Hematopoietic multipotent progenitor cell (in vitro differentiated cells): ENCODE measurements at regions not wholly inside any gene's neighbourhood (a gene's known extent, or its start where the extent isn't known, plus 50 kb on each side); places are given as distances from the start of the nearest gene placed in this dataset.
A peak's percentile ranks its signal among the peaks of the same experiment; 100 is the strongest.
"Not testable (repeated sequence)": the region's sequence is repeated elsewhere in the genome, so short reads cannot be mapped to it uniquely, and the experiment has no call there.

Source experiments
- DNase-seq, 3 donors: peaks; one replicate each; pipeline ENCODE4 v3.0.0-alpha.2; 2011 to 2015; ENCODE audit warnings: low read depth in 2 of 3, low spot score in 2 of 3

DNA sequence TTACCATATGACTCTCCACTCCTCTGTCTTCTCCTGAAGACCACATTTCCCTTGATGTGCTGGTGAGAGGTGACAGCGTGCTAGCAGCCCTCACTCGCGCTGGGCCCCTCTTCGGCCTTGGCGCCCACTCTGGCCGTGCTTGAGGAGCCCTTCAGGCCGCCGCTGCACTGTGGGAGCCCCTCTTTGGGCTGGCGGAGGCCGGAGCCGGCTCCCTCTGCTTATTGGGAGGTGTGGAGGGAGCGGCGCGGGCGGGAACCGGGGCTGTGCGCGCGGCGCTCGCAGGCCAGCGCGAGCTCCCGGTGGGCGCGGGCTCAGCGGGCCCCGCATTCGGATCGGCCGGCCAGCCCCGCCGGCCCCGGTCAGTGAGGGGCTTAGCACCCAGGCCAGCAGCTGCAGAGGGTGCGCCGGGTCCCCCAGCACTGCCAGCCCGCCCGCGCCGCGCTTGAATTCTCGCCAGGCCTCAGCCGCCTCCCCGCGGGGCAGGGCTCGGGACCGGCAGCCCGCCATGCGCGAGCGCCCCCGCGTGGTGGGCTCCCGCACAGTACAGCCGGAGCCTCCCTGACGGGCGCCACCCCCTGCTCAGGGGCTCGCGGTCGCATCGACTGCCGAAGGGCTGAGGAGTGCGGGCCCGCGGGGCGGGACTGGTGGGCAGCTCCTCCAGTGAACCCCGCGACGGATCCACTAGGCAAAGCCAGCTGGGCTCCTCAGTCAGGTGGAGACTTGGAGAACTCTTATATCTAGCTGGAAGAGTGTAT lies 246.6 kb upstream of the REG3G start:
- no peak for DNase-seq

DNA sequence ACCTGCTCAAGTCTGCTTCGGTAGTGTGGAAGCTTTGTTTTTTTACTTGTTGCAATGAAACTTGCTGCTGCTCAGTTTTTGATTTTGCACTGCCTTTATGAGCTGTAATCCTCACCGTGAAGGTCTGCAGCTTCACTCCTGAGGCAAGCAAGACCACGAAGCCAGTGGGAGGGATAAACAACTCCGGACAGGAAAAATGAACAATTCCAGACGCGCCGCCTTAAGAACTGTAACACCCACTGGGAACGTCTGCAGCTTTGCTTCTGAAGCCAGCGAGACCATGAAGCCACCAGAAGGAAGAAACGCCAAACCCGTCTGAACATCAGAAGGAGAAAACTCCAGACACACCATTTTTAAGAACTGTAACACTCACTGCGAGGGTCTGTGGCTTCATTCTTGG lies 245.7 kb upstream of the REG3G start:
- DNase-seq, result no peak

DNA sequence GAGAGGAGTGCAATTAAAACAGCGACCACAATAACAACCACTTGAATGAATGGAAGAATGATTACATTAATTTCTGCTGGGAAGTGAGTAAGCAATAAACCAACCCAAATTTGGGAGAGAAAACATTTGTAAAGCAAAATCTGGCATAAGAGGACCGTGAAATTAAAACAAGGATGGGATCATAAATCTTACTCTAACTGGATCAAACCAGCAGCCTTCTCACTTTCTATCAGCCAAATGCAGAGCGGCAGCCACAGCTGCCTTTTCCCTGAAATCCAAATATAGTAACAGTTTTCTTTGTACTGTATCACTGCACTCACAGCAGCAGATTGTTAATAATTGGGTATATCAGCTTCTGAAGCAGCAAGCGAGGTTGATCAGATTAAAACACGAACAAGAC lies 245.2 kb upstream of the REG3G start:
- no peak for DNase-seq

DNA sequence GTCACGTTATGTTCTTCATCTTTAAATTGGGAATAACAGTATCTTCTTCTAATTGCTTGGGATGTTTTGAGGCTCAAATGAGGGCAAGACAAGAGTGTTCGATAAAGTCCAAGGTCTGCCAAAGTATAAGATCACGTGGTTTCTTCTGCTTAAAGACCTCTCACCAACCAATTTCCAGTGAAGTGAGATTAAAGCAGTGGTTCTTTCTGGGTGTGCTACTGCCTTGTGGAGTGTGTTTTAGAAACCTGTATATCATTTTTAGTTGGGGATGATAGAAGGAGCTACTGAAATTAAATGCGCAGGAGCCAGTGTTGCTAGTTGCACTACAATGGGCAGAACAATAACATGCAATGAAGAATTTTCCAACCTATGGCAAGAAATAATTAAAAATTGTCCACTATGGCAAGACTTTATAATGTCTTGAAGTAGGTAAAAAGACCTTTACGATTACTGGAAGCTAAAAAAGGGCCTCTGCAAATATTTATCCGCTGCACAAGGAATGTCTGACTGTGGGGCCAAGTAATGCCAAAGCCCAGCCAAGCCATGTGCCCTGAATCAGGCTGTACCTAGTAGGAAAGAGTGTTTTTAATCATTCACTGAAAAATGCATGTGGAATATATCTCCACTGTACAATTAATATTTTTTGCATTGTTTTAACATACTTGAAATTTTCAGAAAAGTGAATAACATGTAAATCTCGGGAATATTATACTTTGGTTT lies 244.5 kb upstream of the REG3G start:
- DNase-seq, result no peak

DNA sequence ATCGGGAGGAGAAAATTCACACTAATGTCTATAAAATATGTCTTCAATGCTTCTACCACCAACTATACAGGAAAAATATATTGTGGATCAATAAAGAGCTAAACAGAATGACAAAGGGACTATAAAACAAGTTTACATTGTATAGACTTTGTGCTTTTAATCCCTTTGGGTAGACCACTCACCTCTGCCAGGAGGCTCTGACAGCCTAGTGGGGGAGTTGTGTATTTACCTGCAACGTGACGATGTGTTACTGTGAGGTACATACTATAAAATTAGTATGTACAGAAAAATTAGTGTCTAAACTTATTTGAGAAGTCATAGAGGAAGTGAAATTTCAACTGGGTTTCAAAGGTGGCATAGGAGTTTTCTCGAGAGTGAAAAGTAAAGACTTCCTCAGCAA lies 243.3 kb upstream of the REG3G start:
- DNase-seq, result no peak

DNA sequence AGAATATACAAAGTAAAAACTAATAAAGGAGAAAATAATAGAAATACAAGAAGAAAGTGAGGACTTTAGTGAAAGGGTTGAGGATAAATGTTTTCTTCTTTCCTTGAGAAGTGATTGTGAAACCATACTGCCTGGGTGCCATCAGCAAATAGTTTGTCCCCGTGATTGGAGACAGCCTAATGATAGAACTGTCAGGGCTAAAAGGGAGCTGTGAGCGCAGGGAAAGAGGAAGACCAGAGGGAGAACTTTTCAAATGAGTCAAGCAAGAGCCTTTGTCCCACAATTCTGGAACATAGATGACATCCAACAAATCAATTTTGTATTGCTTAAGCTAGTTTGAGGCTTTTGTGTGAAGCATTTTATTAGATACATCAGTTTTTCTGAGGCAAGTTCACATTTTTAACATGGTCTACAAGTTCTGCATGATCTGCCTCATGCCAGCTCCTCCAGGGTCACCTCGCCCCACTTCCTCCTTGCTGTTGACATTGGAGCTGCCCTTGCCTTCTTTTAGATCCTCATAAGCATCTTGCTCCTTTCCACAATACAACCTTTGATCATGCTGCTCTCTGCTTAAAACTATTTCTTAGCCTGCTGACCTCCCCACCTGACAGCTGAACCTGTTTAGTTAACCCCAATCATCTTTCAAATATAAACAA lies 213.4 kb upstream of the REG3G start:
- no peak for DNase-seq

DNA sequence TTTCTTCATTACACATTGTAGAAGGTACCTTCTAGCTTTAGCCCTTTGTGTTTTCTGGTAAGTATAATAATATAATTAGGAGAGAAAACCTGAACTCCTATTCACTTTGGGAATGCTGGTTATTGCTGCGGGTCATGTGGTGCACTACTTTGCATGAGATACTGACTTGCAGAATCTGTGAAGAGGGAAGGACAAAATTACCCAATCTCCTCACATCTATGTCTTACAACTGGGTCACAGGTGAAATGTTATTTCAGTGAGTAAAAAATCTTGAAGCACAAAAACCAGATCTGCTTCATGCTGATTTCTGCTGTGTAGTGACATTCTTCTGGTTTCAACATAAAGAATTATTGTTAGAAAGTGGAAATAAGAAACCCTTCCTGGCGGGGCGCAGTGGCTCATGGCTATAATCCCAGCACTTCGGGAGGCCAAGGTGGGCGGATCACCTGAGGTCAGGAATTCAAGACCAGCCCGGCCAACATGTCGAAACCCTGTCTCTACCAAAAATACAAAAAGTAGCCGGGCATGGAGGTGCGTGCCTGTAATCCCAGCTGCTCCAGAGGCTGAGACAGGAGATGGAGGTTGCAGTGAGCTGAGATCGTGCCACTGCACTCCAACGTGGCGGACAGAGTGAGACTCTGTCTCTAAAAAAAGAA lies 211.0 kb upstream of the REG3G start:
- no peak for DNase-seq

DNA sequence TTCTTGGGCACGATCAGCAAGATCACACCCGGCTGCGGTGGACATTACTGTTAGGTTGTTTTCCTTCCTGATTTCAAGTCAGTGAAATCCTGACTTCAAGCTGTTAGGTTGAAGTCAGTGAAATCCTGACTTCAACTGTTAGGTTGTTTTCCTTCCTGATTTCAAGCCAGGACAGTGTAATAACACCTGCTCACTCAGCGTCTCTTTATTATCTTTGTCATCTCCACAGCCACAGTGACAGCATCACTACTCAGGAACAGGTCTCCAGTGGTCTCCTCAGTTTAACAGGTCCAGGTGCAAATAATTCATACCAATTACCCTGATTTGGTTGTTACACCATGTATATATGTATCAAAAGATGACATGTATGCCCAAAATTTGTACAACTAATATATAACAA lies 208.1 kb upstream of the REG3G start:
- DNase-seq, result no peak

DNA sequence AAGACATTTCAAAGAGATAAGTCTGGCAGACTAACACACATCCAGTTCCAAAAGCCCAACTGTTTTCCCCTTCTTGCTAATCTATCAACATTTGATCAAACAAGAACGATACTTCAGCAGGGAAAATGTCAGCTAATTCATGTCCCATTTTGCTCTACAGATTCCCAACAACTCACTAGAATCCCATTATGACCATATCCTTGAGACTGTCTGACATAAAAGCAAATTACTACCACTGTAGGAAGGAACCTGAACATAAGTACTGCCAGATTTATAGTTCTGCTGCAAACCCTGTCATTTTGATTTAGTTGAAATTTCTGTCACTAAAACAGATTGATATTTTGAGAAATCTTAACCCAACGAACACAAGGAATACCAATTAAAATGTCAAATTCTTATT lies 193.0 kb upstream of the REG3G start:
- DNase-seq, result no peak

DNA sequence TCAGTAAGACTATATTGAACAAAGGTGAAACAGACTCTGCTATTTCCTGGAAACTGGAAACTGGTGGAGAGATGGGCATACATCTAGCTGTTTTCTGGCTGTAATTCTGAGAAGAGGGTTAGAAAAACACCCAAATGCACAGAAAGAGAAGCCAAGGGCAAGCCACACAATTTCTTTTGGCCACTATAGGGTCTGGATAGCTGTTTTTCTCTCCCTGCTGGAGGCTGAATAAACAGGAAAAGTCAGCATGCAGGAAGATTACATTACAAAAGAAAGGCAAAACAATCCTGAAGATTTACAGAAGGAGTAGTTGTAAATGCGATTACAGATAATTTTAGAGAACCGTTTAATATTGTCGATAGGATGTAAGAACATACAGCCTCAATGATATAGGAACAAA lies 186.2 kb upstream of the REG3G start:
- no peak for DNase-seq

DNA sequence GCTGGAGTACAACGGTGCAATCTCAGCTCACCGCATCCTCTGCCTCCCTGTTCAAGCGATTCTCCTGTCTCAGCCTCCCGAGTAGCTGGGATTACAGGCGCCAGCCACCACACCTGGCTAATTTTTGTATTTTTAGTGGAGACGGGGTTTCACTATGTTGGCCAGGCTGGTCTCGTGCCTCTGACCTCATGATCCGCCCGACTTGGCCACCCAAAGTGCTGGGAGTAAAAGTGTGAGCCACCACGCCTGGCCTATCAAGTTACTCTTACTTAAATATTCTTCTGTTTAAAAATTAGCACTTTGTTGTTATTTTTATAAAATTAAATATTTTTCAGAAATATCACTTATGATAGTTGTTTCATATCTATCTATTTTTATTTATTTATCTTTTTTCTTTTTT lies 185.2 kb upstream of the REG3G start:
- not testable (repeated sequence) for DNase-seq

DNA sequence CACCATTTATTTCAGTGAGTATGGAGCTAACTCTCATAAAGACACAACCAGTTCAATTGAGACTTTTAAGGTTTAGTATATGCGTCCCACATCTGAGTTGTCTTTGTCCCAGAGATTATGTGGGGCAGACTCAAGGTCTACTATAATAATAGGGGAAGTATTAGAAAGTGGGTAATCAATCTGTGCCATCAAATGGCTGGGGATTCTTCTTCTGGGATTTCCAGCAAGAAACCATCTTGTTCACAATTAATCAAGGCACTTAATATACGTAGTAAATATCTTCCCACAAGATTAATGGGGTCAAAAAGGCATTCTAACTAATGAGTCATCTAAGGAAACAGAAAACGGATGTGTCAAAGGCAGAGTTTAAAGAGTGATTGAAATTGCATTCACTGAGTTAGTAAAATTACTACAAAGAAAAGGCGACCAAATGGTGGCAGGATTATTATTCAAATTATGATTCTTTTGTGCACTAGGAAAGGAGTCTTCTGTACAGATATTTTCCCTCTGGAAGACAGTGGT lies 179.8 kb upstream of the REG3G start:
- no peak for DNase-seq

DNA sequence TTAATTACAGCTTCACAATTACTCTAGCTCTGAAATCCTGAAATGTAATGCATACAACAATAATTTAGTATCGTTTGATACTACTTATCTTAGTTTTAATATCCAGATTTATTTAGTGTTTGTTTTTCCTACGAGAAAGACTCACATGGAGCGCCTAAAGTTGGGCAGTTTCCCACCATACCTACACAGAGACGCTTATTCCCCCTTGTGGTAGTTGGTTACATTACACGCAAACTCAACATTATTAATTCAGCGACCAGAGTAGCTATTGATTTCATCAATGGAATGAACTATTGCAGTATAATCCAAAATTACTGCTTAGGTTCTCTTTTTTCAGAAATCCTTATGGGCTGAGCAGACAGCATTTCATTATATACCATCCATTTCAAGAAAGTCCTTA lies 164.0 kb upstream of the REG3G start:
- peak in 1 of 3 donors; percentile 4 for DNase-seq

DNA sequence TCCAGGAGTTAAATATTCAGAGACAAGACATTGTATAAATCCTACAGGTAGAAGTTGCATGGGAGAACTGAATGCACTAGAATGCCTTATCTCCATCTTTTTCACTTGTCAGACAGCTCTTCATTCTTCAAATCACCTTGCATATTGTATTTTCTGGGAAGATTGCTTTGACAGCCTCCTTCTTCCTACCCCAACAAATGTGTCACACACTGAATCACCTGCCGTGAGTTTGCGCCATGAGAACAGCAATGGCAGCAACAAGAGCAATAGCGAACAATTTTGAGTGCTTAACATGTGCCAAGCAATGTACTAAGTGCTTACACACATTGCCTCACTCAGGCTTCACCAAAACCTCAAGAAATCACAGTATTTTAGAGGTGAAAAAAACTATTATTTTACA lies 161.3 kb upstream of the REG3G start:
- no peak for DNase-seq

DNA sequence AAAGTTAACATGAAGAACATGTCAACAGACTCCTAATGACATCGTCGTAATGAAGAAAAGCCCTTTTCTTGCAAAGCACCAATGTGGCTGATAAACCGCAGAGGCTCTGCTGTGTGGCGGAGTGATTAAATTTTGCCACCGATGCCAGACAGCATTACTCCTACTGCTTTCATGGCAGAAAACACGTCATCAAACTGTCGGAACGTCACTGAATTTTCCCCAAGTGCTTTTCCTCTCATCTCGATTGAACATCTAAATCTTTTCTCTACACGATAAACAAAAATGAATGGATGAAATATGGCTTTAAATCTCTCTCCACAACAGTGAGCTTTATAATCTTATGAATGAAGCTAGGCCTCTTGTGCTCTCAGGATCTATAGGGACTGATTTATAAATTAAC lies 159.8 kb upstream of the REG3G start:
- no peak for DNase-seq

DNA sequence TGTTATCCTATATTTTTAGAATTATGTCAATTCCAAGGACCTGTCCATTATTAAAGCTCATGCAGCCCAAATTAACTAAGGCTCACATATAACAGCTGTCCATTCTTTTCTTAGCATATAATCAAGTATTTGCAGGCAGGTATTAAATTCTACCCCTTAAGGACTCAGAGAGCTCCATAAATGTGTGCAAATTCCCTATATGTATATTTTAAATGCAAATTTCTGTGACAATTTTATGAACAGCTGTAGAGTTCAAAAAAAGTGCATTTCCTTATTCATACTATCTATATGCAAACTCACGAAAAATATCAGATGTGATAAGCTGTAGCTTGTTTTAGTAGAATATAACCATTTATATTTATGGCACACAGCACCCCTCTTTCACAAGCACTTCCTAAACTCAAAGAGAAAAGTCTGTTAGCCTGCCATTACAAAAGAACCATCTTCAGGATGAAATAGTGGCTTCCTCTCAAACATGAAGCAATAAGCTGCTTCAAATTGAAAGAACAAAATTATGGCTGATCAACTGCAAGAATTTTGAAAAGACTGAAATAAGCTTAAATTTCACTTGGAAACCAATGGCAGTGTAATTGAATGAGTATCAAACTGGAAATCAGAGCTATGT lies 155.0 kb upstream of the REG3G start:
- no peak for DNase-seq

DNA sequence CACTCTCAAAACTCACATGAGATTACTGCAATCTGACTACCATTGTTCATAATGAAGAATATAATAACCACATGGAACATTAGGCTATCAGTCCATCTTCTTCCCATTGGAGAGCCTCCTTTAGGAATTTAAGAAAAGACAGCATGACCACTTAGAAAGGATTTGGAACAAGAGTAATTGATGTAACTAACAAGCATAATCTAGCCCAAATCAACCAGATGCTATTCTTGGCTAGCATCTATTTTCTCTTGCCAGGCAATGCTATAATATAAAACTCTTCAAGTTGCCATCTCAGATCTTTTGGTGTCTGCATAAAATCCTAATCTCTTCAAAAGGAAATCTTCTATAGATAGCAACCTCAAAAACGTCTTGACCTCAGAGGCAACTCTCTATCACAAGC lies 152.0 kb upstream of the REG3G start:
- DNase-seq, result no peak

DNA sequence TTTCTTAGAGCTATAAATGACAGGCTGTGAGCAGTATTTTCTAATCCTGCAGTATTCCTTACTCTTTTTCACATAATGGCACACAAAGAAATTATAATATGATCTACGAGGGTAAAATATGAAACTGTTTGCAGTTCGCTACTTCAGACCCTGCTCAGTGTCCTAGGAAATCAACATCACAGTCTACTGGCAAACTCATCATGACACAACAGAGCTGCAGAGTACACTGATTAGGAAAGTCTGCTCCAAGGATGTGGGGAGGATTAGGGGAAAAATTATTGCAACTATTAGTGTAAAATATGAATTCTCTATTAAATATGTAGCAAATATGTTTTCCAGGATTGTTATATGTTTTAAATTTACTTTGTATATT lies 149.2 kb upstream of the REG3G start:
- no peak for DNase-seq

DNA sequence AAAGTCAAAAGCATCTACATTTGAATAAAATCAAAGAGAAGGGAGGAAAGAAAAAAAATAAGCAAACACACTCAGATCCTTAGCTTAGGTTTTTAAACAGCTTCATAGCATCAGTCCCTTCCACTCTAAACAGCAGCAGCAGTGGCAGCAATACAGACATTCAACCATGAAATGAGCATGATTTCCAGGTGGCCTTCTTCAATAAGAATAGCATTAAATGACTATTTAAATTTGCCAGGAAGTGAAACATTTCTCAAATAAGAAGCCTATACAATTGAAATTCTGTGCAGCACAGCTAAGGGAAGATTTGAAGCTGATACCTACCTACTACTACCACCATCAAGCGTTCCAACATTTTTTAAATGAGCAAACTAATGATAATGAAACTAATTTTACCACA lies 138.1 kb upstream of the REG3G start:
- DNase-seq, result no peak

DNA sequence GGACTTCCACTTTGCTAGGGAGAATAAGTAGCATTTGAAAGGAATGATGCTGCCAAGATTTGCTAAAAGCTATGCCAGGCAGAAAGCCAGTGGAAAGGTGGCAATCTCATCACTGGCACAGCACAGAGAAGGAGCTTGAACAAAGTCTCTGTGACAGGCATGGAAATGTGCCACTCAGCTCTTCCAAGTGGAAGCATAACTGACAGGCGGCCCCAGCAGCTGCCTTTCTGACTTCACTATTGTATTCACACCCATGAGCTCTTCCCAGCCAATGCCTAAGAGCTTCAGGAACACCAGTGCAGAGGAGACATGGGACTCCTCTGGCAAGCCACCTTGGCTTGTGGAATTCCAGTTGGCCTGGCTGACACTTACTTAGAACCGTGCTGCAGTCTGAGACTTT lies 134.6 kb upstream of the REG3G start:
- DNase-seq, result no peak

DNA sequence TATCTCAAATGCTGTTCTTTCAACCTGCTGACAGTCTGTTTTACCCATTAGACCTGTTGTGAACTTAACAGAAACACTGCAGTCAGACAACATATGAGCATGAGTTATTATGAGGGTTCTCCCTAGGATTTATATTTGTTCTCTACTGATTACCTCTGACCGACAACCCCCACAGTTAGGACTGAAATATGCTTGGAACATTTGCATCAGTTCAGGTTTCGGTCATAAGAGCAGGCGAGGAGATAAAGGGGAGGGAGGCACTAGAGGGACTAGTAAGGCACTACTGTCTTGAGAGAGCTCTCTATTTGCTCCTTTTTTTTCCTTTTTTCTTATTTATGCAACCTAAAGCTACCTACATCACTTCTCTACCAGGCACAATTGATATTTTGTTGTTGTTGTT lies 133.2 kb upstream of the REG3G start:
- DNase-seq, result no peak
